HG03442 (cell line): ENCODE measurements at regions not wholly inside any gene's neighbourhood (a gene's known extent, or its start where the extent isn't known, plus 50 kb on each side); places are given as distances from the start of the nearest gene placed in this dataset.

ENCODE experiments used
- ATAC-seq: cut with Tn5 transposase; IDR thresholded peaks from one replicate; pipeline ENCODE4 v1.9.1; 2021; ENCODE audit warnings: mild to moderate bottlenecking, moderate library complexity; ENCODE audit not compliant: unreplicated experiment

- ATAC-seq: no peak
Observed at GRCh38 chr7:132072873-132073272, 503.4 kb downstream of the PLXNA4 start.

GRCh38 chr7:132072165-132072564, 504.1 kb downstream of the PLXNA4 start:
- ATAC-seq: no peak

GRCh38 chr7:132069306-132069705, 507.0 kb downstream of the PLXNA4 start:
- ATAC-seq: no peak

GRCh38 chr7:132066761-132067171, 509.5 kb downstream of the PLXNA4 start:
- no peak for ATAC-seq

- no peak for ATAC-seq
Observed at GRCh38 chr7:132065989-132066603, 509.7 kb upstream of the PODXL start.

- ATAC-seq: no peak
Observed at GRCh38 chr7:132065193-132065988, 509.0 kb upstream of the PODXL start.

GRCh38 chr7:132063800-132064199, 507.4 kb upstream of the PODXL start:
- ATAC-seq: no peak

GRCh38 chr7:132061937-132062336, 505.5 kb upstream of the PODXL start:
- no peak for ATAC-seq

- ATAC-seq: peak; percentile 84
Observed at GRCh38 chr7:132059141-132059540, 502.7 kb upstream of the PODXL start.

- ATAC-seq: no peak
Observed at GRCh38 chr7:132055336-132056120, 499.1 kb upstream of the PODXL start.

- ATAC-seq: no peak
Observed at GRCh38 chr7:132053871-132054270, 497.4 kb upstream of the PODXL start.

- ATAC-seq: no peak
Observed at GRCh38 chr7:132051311-132051710, 494.9 kb upstream of the PODXL start.

- ATAC-seq: no peak
Observed at GRCh38 chr7:132049462-132050304, 493.3 kb upstream of the PODXL start.

- no peak for ATAC-seq
Observed at GRCh38 chr7:132045481-132045980, 489.1 kb upstream of the PODXL start.

- no peak for ATAC-seq
Observed at GRCh38 chr7:132045002-132045401, 488.6 kb upstream of the PODXL start.

GRCh38 chr7:132044247-132044646, 487.8 kb upstream of the PODXL start:
- no peak for ATAC-seq

GRCh38 chr7:132041108-132041507, 484.7 kb upstream of the PODXL start:
- ATAC-seq: no peak

GRCh38 chr7:132035517-132036362, 479.3 kb upstream of the PODXL start:
- ATAC-seq: no peak

- no peak for ATAC-seq
Observed at GRCh38 chr7:132034748-132035416, 478.5 kb upstream of the PODXL start.
